ENCODE measurements at regions not wholly inside any gene's neighbourhood (a gene's known extent, or its start where the extent isn't known, plus 50 kb on each side); places are given as distances from the start of the nearest gene placed in this dataset.

GRCh38 chr18:61047794-61048193, 285.4 kb upstream of the CDH20 start:
- DNase-seq = no peak
- no peaks in the 10 kb centered on the region for H3K27me3 Mint-ChIP-seq
- no peaks in the 10 kb centered on the region for H3K36me3 Mint-ChIP-seq (ENCODE audit: low read depth)
- no peak overlapping the region for H3K27ac Mint-ChIP-seq
- intact Hi-C loops (cut with micrococcal nuclease) = no loop called here
- H3K9me3 Mint-ChIP-seq = peaks cover 4% of the 10 kb centered on the region
- H3K4me1 Mint-ChIP-seq = no peaks in the 10 kb centered on the region
- H3K4me3 Mint-ChIP-seq = no peak overlapping the region

- Mint-ChIP-seq H3K36me3 (ENCODE audit: low read depth) (no peaks in the 10 kb centered on the region), H3K4me1 (no peaks in the 10 kb centered on the region), H3K4me3 (no peak overlapping the region), H3K27me3 (no peaks in the 10 kb centered on the region), H3K27ac (no peak overlapping the region), H3K9me3 (no peaks in the 10 kb centered on the region)
- intact Hi-C loops (cut with micrococcal nuclease) = no loop called here
- no peak for DNase-seq
Measured at GRCh38 chr18:61057443-61057842, 275.8 kb upstream of the CDH20 start.

- H3K4me1 Mint-ChIP-seq = no peaks in the 10 kb centered on the region
- no peak for DNase-seq
- intact Hi-C loops (cut with micrococcal nuclease) = no loop called here
- H3K27me3 Mint-ChIP-seq = no peaks in the 10 kb centered on the region
- H3K36me3 Mint-ChIP-seq (ENCODE audit: low read depth) = no peaks in the 10 kb centered on the region
- no peak overlapping the region for H3K4me3 Mint-ChIP-seq
- no peak overlapping the region for H3K27ac Mint-ChIP-seq
- no peaks in the 10 kb centered on the region for H3K9me3 Mint-ChIP-seq
Measured at GRCh38 chr18:61062258-61062657, 271.0 kb upstream of the CDH20 start.

- DNase-seq = no peak
- intact Hi-C loops (cut with micrococcal nuclease) = no loop called here
- no peaks in the 10 kb centered on the region for H3K9me3 Mint-ChIP-seq
- H3K27ac Mint-ChIP-seq = no peak overlapping the region
- no peaks in the 10 kb centered on the region for H3K27me3 Mint-ChIP-seq
- H3K36me3 Mint-ChIP-seq (ENCODE audit: low read depth) = no peaks in the 10 kb centered on the region
- H3K4me3 Mint-ChIP-seq = no peak overlapping the region
- H3K4me1 Mint-ChIP-seq = no peaks in the 10 kb centered on the region
Measured at GRCh38 chr18:61064911-61065310, 268.3 kb upstream of the CDH20 start.

GRCh38 chr18:61076986-61077385, 256.2 kb upstream of the CDH20 start:
- no peak overlapping the region for H3K4me3 Mint-ChIP-seq
- no peak for DNase-seq
- intact Hi-C loops (cut with micrococcal nuclease) = no loop called here
- H3K4me1 Mint-ChIP-seq = no peaks in the 10 kb centered on the region
- H3K9me3 Mint-ChIP-seq = no peaks in the 10 kb centered on the region
- H3K36me3 Mint-ChIP-seq (ENCODE audit: low read depth) = no peaks in the 10 kb centered on the region
- no peak overlapping the region for H3K27ac Mint-ChIP-seq
- H3K27me3 Mint-ChIP-seq = no peaks in the 10 kb centered on the region

GRCh38 chr18:61079714-61080113, 253.5 kb upstream of the CDH20 start:
- Mint-ChIP-seq H3K9me3 (no peaks in the 10 kb centered on the region), H3K36me3 (ENCODE audit: low read depth) (no peaks in the 10 kb centered on the region), H3K27ac (no peak overlapping the region), H3K4me1 (no peaks in the 10 kb centered on the region), H3K27me3 (no peaks in the 10 kb centered on the region), H3K4me3 (no peak overlapping the region)
- intact Hi-C loops (cut with micrococcal nuclease) = no loop called here
- no peak for DNase-seq

GRCh38 chr18:61080954-61081528, 252.2 kb upstream of the CDH20 start:
- Mint-ChIP-seq H3K27me3 (no peaks in the 10 kb centered on the region), H3K36me3 (ENCODE audit: low read depth) (no peaks in the 10 kb centered on the region), H3K4me3 (no peak overlapping the region), H3K27ac (no peak overlapping the region), H3K4me1 (no peaks in the 10 kb centered on the region), H3K9me3 (no peaks in the 10 kb centered on the region)
- no peak for DNase-seq
- intact Hi-C loops (cut with micrococcal nuclease) = no loop called here

- Mint-ChIP-seq H3K4me1 (no peaks in the 10 kb centered on the region), H3K4me3 (no peak overlapping the region), H3K36me3 (ENCODE audit: low read depth) (no peaks in the 10 kb centered on the region), H3K27ac (no peak overlapping the region), H3K27me3 (no peaks in the 10 kb centered on the region), H3K9me3 (no peaks in the 10 kb centered on the region)
- intact Hi-C loops (cut with micrococcal nuclease) = no loop called here
- no peak for DNase-seq
Measured at GRCh38 chr18:61082976-61083630, 250.1 kb upstream of the CDH20 start.

GRCh38 chr18:61085036-61085435, 248.2 kb upstream of the CDH20 start:
- no peak for DNase-seq
- no peak overlapping the region for H3K4me3 Mint-ChIP-seq
- intact Hi-C loops (cut with micrococcal nuclease) = no loop called here
- no peak overlapping the region for H3K27ac Mint-ChIP-seq
- no peaks in the 10 kb centered on the region for H3K27me3 Mint-ChIP-seq
- H3K9me3 Mint-ChIP-seq = no peaks in the 10 kb centered on the region
- H3K36me3 Mint-ChIP-seq (ENCODE audit: low read depth) = no peaks in the 10 kb centered on the region
- H3K4me1 Mint-ChIP-seq = no peaks in the 10 kb centered on the region

- Mint-ChIP-seq H3K4me1 (no peaks in the 10 kb centered on the region), H3K36me3 (ENCODE audit: low read depth) (no peaks in the 10 kb centered on the region), H3K4me3 (no peak overlapping the region), H3K27ac (no peak overlapping the region), H3K27me3 (no peaks in the 10 kb centered on the region), H3K9me3 (no peaks in the 10 kb centered on the region)
- intact Hi-C loops (cut with micrococcal nuclease) = no loop called here
- no peak for DNase-seq
Measured at GRCh38 chr18:61085761-61086160, 247.5 kb upstream of the CDH20 start.

GRCh38 chr18:61086657-61087056, 246.6 kb upstream of the CDH20 start:
- Mint-ChIP-seq H3K4me3 (no peak overlapping the region), H3K27ac (no peak overlapping the region), H3K9me3 (no peaks in the 10 kb centered on the region), H3K4me1 (no peaks in the 10 kb centered on the region), H3K36me3 (ENCODE audit: low read depth) (no peaks in the 10 kb centered on the region), H3K27me3 (no peaks in the 10 kb centered on the region)
- DNase-seq = no peak
- intact Hi-C loops (cut with micrococcal nuclease) = no loop called here

- H3K4me1 Mint-ChIP-seq = no peaks in the 10 kb centered on the region
- no peak overlapping the region for H3K27ac Mint-ChIP-seq
- intact Hi-C loops (cut with micrococcal nuclease) = loop anchor here (10.0 kb wide), 1 partner anchor 413 kb away; no protein-coding TSS in a partner anchor
- DNase-seq = no peak
- no peaks in the 10 kb centered on the region for H3K9me3 Mint-ChIP-seq
- no peaks in the 10 kb centered on the region for H3K36me3 Mint-ChIP-seq (ENCODE audit: low read depth)
- no peaks in the 10 kb centered on the region for H3K27me3 Mint-ChIP-seq
- no peak overlapping the region for H3K4me3 Mint-ChIP-seq
Measured at GRCh38 chr18:61091379-61091778, 241.9 kb upstream of the CDH20 start.

- H3K27me3 Mint-ChIP-seq = no peaks in the 10 kb centered on the region
- H3K27ac Mint-ChIP-seq = no peak overlapping the region
- intact Hi-C loops (cut with micrococcal nuclease) = loop anchor here (10.0 kb wide), 1 partner anchor 411 kb away; no protein-coding TSS in a partner anchor
- H3K9me3 Mint-ChIP-seq = no peaks in the 10 kb centered on the region
- no peaks in the 10 kb centered on the region for H3K4me1 Mint-ChIP-seq
- H3K36me3 Mint-ChIP-seq (ENCODE audit: low read depth) = no peaks in the 10 kb centered on the region
- no peak overlapping the region for H3K4me3 Mint-ChIP-seq
- DNase-seq = no peak
Measured at GRCh38 chr18:61093965-61094364, 239.3 kb upstream of the CDH20 start.

GRCh38 chr18:61096226-61096625, 237.0 kb upstream of the CDH20 start:
- intact Hi-C loops (cut with micrococcal nuclease) = loop anchor here (10.0 kb wide), 1 partner anchor 409 kb away; no protein-coding TSS in a partner anchor
- H3K9me3 Mint-ChIP-seq = no peaks in the 10 kb centered on the region
- H3K27ac Mint-ChIP-seq = no peak overlapping the region
- no peaks in the 10 kb centered on the region for H3K27me3 Mint-ChIP-seq
- H3K36me3 Mint-ChIP-seq (ENCODE audit: low read depth) = no peaks in the 10 kb centered on the region
- no peak for DNase-seq
- H3K4me3 Mint-ChIP-seq = no peak overlapping the region
- H3K4me1 Mint-ChIP-seq = no peaks in the 10 kb centered on the region

- Mint-ChIP-seq H3K27me3 (no peaks in the 10 kb centered on the region), H3K4me3 (no peak overlapping the region), H3K27ac (no peak overlapping the region), H3K4me1 (no peaks in the 10 kb centered on the region), H3K36me3 (ENCODE audit: low read depth) (no peaks in the 10 kb centered on the region), H3K9me3 (no peaks in the 10 kb centered on the region)
- intact Hi-C loops (cut with micrococcal nuclease) = no loop called here
- no peak for DNase-seq
Measured at GRCh38 chr18:61107113-61107512, 226.1 kb upstream of the CDH20 start.
